ENCODE measurements at regions not wholly inside any gene's neighbourhood (a gene's known extent, or its start where the extent isn't known, plus 50 kb on each side); places are given as distances from the start of the nearest gene placed in this dataset.

GRCh38 chr12:107477947-107478610 is 207.5 kb upstream of the PWP1 start:
- Histone ChIP-seq H2BK120ac (replicated peaks; ENCODE audit: low read depth, low read length) (no peak overlapping the region), H3K56ac (replicated peaks; ENCODE audit: insufficient read length, low read depth, low read length) (no peak overlapping the region), H3K36me3 (ENCODE audit: control insufficient read depth in 2 of 4, insufficient read depth in 4 of 4, low read length in 3 of 4) (no peaks in the 10 kb centered on the region), H3K23ac (ENCODE audit: insufficient read length) (no peak overlapping the region), H3K18ac (ENCODE audit: extremely low read depth, low read length) (no peak overlapping the region), H3K27ac (ENCODE audit: low read depth, low read length) (no peak overlapping the region), H3K9ac (replicated peaks in 1 of 4; ENCODE audit: extremely low read depth in 1 of 4, low read depth in 3 of 4, low read length in 3 of 4) (no peak overlapping the region), H4K5ac (ENCODE audit: insufficient read length, low read depth, low read length) (no peak overlapping the region), H3K4me3 (ENCODE audit: extremely low read depth in 1 of 4, insufficient read depth in 2 of 4, low read depth in 3 of 4, low read length in 4 of 4) (no peak overlapping the region), H3K4ac (replicated peaks; ENCODE audit: insufficient read length, low read depth, low read length) (no peak overlapping the region), H2BK20ac (ENCODE audit: low read length) (no peak overlapping the region), H4K20me1 (replicated peaks in 1 of 2; ENCODE audit: control insufficient read depth in 1 of 2, insufficient read depth in 2 of 2, low read length in 2 of 2) (peaks cover 0 to 3% of the 10 kb centered on the region in 2 experiments), H2AFZ (ENCODE audit: low read length) (no peak overlapping the region), H3K4me1 (replicated peaks in 1 of 4; ENCODE audit: control insufficient read depth in 3 of 4, insufficient read depth in 4 of 4, low read length in 3 of 4) (no peaks in the 10 kb centered on the region), H2AK5ac (ENCODE audit: low read depth, low read length) (no peak overlapping the region), H2BK5ac (ENCODE audit: low read depth, low read length) (no peak overlapping the region), H3K79me1 (ENCODE audit: low read depth, low read length) (no peaks in the 10 kb centered on the region), H2BK15ac (ENCODE audit: low read length) (no peak overlapping the region), H4K8ac (ENCODE audit: extremely low read depth, insufficient read depth, low read length) (no peak overlapping the region), H2BK12ac (ENCODE audit: low read depth, low read length) (no peak overlapping the region), H3K4me2 (ENCODE audit: insufficient read depth in 1 of 2, low read depth in 2 of 2, low read length in 2 of 2) (no peak overlapping the region), H3K27me3 (replicated peaks in 1 of 4; ENCODE audit: control insufficient read depth in 3 of 4, extremely low read depth in 1 of 4, insufficient read depth in 3 of 4, low read length in 3 of 4) (peaks cover 0 to 2% (median 0%) of the 10 kb centered on the region in 4 experiments; a peak in 2 of 7 replicates), H4K91ac (replicated peaks; ENCODE audit: insufficient read length, low read length) (no peak overlapping the region), H3K79me2 (ENCODE audit: control insufficient read depth in 1 of 2, insufficient read depth in 2 of 2, low read length in 2 of 2) (no peaks in the 10 kb centered on the region), H3K23me2 (ENCODE audit: low read depth, low read length) (no peaks in the 10 kb centered on the region), H3K9me3 (ENCODE audit: insufficient read depth in 2 of 2, low read depth in 1 of 2, low read length in 1 of 2) (no peaks in the 10 kb centered on the region), H3K14ac (ENCODE audit: insufficient read length) (no peak overlapping the region)
- POLR2A ChIA-PET (ENCODE audit: partially characterized antibody), result no interaction called here
- 89% methylated on average over 2 of the region's 2 CpGs; no CpG with 5 or more reads in 1 of the 2 experiments for WGBS, 2 experiments (ENCODE audit: extremely low coverage in 1 of 2, insufficient coverage in 1 of 2, insufficient read length in 1 of 2, insufficient replicate concordance in 2 of 2, low coverage in 1 of 2, low lambda C conversion rate in 2 of 2, missing lambda C conversion rate in 1 of 2)
- DNase-seq (ENCODE audit: low read depth in 1 of 2, low spot score in 2 of 2) (no peak), FAIRE-seq (no peak)
- CTCF ChIA-PET (ENCODE audit: partially characterized antibody), result interaction anchor here (1.0 kb wide), 1 partner anchor 31 kb away, joined by 4 read pairs; no protein-coding TSS in a partner anchor
- TF ChIP-seq RAD21 (IDR thresholded peaks at IDR 0.05 in 1 of 2, conservative IDR thresholded peaks at IDR 0.05 in 1 of 2; ENCODE audit: low read depth in 2 of 2, low read length in 2 of 2) (no peak), SIRT6 (IDR thresholded peaks at IDR 0.05; ENCODE audit: low read length) (no peak), RFX5 (IDR thresholded peaks at IDR 0.05; ENCODE audit: borderline replicate concordance, low read depth, low read length) (no peak), NANOG (IDR thresholded peaks at IDR 0.05; ENCODE audit: insufficient read depth, low read depth, low read length, poor library complexity, severe bottlenecking) (no peak)

Measured in H1 (cell line).